ENCODE measurements at regions not wholly inside any gene's neighbourhood (a gene's known extent, or its start where the extent isn't known, plus 50 kb on each side); places are given as distances from the start of the nearest gene placed in this dataset.

DNA sequence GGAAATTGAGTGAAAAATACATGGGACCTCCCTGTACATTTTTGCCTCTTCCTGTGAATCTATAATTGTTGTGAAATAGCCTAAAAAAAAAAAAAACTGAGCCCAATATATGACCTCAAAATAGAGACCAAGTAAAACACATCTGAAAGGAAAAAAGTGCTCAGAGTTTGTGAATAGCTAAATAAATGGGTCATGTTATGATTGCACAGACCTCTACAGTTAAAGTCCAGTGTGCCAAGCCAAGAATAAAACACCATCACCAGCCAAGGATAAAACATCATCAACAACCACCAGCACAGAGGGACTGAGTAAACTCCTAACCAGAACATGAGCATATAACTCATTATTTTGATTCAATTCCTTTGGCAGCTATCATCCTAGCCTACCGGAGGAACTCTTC, 115.6 kb upstream of the AGTR1 start:
- Histone ChIP-seq H2AFZ (ENCODE audit: low read depth, low read length) (no peak overlapping the region), H3K4me3 (ENCODE audit: low read length) (no peak overlapping the region)

DNA sequence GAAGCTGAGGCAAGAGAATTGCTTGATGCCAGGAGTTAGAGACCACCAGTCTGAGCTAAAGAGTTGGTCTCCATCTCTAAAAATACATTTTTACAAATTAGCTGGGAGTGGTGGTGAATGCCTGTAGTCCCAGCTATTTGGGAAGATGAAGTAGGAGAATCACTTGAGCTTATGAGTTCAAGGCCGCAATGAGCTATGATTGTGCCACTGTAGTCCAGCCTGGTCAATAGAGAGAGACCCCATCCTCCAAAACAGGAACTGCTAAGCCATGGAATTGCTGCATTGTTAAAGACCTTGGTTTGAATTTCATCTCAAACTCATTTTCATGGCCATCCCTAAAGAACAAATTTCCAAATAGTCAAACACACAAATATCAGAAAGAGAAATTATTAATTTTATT, 113.9 kb upstream of the AGTR1 start:
- Histone ChIP-seq H3K27ac (ENCODE audit: low read length) (peak overlapping the region; percentile 23), H3K9ac (ENCODE audit: low read length) (no peak overlapping the region), H2AFZ (ENCODE audit: low read depth, low read length) (no peak overlapping the region), H3K4me3 (ENCODE audit: low read length) (no peak overlapping the region), H4K20me1 (ENCODE audit: insufficient read depth) (no peaks in the 10 kb centered on the region), H3K36me3 (ENCODE audit: insufficient read depth, low read length) (no peaks in the 10 kb centered on the region), H3K9me3 (ENCODE audit: low read length) (no peaks in the 10 kb centered on the region), H3K79me2 (replicated peaks; ENCODE audit: insufficient read depth, low read length) (no peaks in the 10 kb centered on the region), H3K9me2 (ENCODE audit: insufficient read depth, low read length) (no peaks in the 10 kb centered on the region), H3K27me3 (ENCODE audit: insufficient read depth, low read depth, low read length) (no peaks in the 10 kb centered on the region), H3K4me2 (ENCODE audit: low read length) (no peak overlapping the region), H3F3A (ENCODE audit: insufficient read depth, low read length, poor library complexity, severe bottlenecking) (no peaks in the 10 kb centered on the region)
- TF ChIP-seq SMC3 (conservative IDR thresholded peaks at IDR 0.05; ENCODE audit: poor library complexity) (no peak), MXI1 (conservative IDR thresholded peaks at IDR 0.05; ENCODE audit: poor library complexity, severe bottlenecking) (no peak), EZH2 (IDR thresholded peaks at IDR 0.05; ENCODE audit: borderline replicate concordance, insufficient read depth, low read length, poor library complexity, severe bottlenecking) (no peak), POLR2AphosphoS5 (IDR thresholded peaks at IDR 0.05) (no peak)
- TF ChIP-seq, protein P1, sequence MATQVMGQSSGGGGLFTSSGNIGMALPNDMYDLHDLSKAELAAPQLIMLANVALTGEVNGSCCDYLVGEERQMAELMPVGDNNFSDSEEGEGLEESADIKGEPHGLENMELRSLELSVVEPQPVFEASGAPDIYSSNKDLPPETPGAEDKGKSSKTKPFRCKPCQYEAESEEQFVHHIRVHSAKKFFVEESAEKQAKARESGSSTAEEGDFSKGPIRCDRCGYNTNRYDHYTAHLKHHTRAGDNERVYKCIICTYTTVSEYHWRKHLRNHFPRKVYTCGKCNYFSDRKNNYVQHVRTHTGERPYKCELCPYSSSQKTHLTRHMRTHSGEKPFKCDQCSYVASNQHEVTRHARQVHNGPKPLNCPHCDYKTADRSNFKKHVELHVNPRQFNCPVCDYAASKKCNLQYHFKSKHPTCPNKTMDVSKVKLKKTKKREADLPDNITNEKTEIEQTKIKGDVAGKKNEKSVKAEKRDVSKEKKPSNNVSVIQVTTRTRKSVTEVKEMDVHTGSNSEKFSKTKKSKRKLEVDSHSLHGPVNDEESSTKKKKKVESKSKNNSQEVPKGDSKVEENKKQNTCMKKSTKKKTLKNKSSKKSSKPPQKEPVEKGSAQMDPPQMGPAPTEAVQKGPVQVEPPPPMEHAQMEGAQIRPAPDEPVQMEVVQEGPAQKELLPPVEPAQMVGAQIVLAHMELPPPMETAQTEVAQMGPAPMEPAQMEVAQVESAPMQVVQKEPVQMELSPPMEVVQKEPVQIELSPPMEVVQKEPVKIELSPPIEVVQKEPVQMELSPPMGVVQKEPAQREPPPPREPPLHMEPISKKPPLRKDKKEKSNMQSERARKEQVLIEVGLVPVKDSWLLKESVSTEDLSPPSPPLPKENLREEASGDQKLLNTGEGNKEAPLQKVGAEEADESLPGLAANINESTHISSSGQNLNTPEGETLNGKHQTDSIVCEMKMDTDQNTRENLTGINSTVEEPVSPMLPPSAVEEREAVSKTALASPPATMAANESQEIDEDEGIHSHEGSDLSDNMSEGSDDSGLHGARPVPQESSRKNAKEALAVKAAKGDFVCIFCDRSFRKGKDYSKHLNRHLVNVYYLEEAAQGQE (IDR thresholded peaks at IDR 0.05; ENCODE audit: borderline replicate concordance): no peak

More for the DNA sequence above, 115.6 kb upstream of the AGTR1 start:
- no peak overlapping the region for H3K9ac ChIP-seq (ENCODE audit: low read length)
- no peak for TF ChIP-seq EZH2 (IDR thresholded peaks at IDR 0.05; ENCODE audit: borderline replicate concordance, insufficient read depth, low read length, poor library complexity, severe bottlenecking)
- TF ChIP-seq SMC3 (conservative IDR thresholded peaks at IDR 0.05; ENCODE audit: poor library complexity): no peak
- TF ChIP-seq MXI1 (conservative IDR thresholded peaks at IDR 0.05; ENCODE audit: poor library complexity, severe bottlenecking): no peak
- TF ChIP-seq RAD21 (conservative IDR thresholded peaks at IDR 0.05): no peak
- TF ChIP-seq EP300 (conservative IDR thresholded peaks at IDR 0.05; ENCODE audit: poor library complexity, severe bottlenecking): no peak
- TF ChIP-seq TAF1 (IDR thresholded peaks at IDR 0.05; ENCODE audit: low read depth): no peak
- TF ChIP-seq, protein P2, sequence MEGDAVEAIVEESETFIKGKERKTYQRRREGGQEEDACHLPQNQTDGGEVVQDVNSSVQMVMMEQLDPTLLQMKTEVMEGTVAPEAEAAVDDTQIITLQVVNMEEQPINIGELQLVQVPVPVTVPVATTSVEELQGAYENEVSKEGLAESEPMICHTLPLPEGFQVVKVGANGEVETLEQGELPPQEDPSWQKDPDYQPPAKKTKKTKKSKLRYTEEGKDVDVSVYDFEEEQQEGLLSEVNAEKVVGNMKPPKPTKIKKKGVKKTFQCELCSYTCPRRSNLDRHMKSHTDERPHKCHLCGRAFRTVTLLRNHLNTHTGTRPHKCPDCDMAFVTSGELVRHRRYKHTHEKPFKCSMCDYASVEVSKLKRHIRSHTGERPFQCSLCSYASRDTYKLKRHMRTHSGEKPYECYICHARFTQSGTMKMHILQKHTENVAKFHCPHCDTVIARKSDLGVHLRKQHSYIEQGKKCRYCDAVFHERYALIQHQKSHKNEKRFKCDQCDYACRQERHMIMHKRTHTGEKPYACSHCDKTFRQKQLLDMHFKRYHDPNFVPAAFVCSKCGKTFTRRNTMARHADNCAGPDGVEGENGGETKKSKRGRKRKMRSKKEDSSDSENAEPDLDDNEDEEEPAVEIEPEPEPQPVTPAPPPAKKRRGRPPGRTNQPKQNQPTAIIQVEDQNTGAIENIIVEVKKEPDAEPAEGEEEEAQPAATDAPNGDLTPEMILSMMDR (IDR thresholded peaks at IDR 0.05; ENCODE audit: poor library complexity, severe bottlenecking): no peak
- TF ChIP-seq POLR2AphosphoS5 (IDR thresholded peaks at IDR 0.05): no peak
- TF ChIP-seq, protein P1 (IDR thresholded peaks at IDR 0.05; ENCODE audit: borderline replicate concordance): no peak
- H3K79me2 ChIP-seq (replicated peaks; ENCODE audit: insufficient read depth, low read length): no peaks in the 10 kb centered on the region
- H3F3A ChIP-seq (ENCODE audit: insufficient read depth, low read length, poor library complexity, severe bottlenecking): no peaks in the 10 kb centered on the region
- no peak overlapping the region for H3K27ac ChIP-seq (ENCODE audit: low read length)
- no peaks in the 10 kb centered on the region for H3K36me3 ChIP-seq (ENCODE audit: insufficient read depth, low read length)
- no peaks in the 10 kb centered on the region for H4K20me1 ChIP-seq (ENCODE audit: insufficient read depth)
- no peaks in the 10 kb centered on the region for H3K9me2 ChIP-seq (ENCODE audit: insufficient read depth, low read length)
- no peaks in the 10 kb centered on the region for H3K9me3 ChIP-seq (ENCODE audit: low read length)
- H3K27me3 ChIP-seq (ENCODE audit: insufficient read depth, low read depth, low read length): no peaks in the 10 kb centered on the region
- no peak overlapping the region for H3K4me2 ChIP-seq (ENCODE audit: low read length)
